Lower lobe of right lung (tissue), 2 donors: ENCODE measurements at regions not wholly inside any gene's neighbourhood (a gene's known extent, or its start where the extent isn't known, plus 50 kb on each side); places are given as distances from the start of the nearest gene placed in this dataset.

ENCODE experiments used
- ATAC-seq, 2 donors: fragments of 200-7000 bp; cut with Tn5 transposase; one replicate each; pipeline ENCODE4 v1.9.1; 2020 to 2022; ENCODE audit warnings: mild to moderate bottlenecking in 2 of 2, moderate library complexity in 2 of 2
- DNase-seq: peaks from one replicate; pipeline ENCODE4 v3.0.0-alpha.2; 2020
- H3K27ac ChIP-seq: fragments of 200-600 bp; one replicate; pipeline ENCODE4 v1.8.0; 2022
- H3K27me3 ChIP-seq: fragments of 200-600 bp; one replicate; pipeline ENCODE4 v1.8.0; 2022; ENCODE audit warnings: low read depth
- H3K36me3 ChIP-seq: fragments of 200-600 bp; one replicate; pipeline ENCODE4 v1.8.0; 2022; ENCODE audit warnings: mild to moderate bottlenecking
- H3K4me1 ChIP-seq: fragments of 200-600 bp; one replicate; pipeline ENCODE4 v1.8.0; 2022
- H3K4me3 ChIP-seq: fragments of 200-600 bp; one replicate; pipeline ENCODE4 v1.8.0; 2022; ENCODE audit warnings: mild to moderate bottlenecking
- H3K9me3 ChIP-seq: fragments of 200-600 bp; one replicate; pipeline ENCODE4 v1.8.0; 2022
- intact Hi-C: fragments of 100-400 bp; cut with DNase I; formaldehyde crosslinking; loops from one replicate; pipeline ENCODE4 v1.11.0; 2022
- TF ChIP-seq, protein P1 (sequence below): fragments of 200-600 bp; IDR thresholded peaks from one replicate; pipeline ENCODE4 v1.8.0; 2022; ENCODE audit warnings: antibody characterized with exemption, mild to moderate bottlenecking
- donor health status: DM: no; HTN: yes; CAD: no; lungs with severe emphysema.

- TF ChIP-seq, protein P1, sequence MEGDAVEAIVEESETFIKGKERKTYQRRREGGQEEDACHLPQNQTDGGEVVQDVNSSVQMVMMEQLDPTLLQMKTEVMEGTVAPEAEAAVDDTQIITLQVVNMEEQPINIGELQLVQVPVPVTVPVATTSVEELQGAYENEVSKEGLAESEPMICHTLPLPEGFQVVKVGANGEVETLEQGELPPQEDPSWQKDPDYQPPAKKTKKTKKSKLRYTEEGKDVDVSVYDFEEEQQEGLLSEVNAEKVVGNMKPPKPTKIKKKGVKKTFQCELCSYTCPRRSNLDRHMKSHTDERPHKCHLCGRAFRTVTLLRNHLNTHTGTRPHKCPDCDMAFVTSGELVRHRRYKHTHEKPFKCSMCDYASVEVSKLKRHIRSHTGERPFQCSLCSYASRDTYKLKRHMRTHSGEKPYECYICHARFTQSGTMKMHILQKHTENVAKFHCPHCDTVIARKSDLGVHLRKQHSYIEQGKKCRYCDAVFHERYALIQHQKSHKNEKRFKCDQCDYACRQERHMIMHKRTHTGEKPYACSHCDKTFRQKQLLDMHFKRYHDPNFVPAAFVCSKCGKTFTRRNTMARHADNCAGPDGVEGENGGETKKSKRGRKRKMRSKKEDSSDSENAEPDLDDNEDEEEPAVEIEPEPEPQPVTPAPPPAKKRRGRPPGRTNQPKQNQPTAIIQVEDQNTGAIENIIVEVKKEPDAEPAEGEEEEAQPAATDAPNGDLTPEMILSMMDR = no peak
- Histone ChIP-seq H3K27ac (no peak overlapping the region), H3K4me1 (peaks cover 38% of the 10 kb centered on the region), H3K36me3 (no peaks in the 10 kb centered on the region), H3K4me3 (no peak overlapping the region), H3K27me3 (no peaks in the 10 kb centered on the region), H3K9me3 (no peaks in the 10 kb centered on the region)
- intact Hi-C loops = no loop called here
- ATAC-seq = no peak
- DNase-seq = no peak
These were observed 247.8 kb downstream of the FAM43A start for GRCh38 chr3:194933465-194933864.

DNA sequence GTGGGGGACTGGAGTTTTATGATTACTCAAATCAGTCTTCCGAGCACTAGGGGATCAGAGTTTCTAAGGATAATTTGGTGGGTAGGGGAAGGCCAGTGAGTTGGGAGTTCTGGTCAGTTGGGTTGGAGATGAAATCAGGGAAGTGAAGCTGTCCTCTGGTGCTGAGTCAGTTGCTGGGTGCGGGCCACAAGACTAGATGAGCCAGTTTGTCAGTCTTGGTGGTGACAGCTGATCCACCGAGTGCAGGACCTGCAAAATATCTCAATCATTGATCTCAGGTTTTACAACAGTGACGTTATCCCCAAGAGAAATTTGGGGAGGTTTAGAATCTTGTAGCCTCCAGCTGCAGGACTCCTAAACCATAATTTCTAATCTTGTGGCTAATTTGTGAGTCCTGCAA lies 249.4 kb downstream of the FAM43A start:
- TF ChIP-seq, protein P1 = no peak
- Histone ChIP-seq H3K4me3 (no peak overlapping the region), H3K4me1 (peaks cover 22% of the 10 kb centered on the region), H3K27me3 (no peaks in the 10 kb centered on the region), H3K9me3 (no peaks in the 10 kb centered on the region), H3K36me3 (no peaks in the 10 kb centered on the region), H3K27ac (no peak overlapping the region)
- intact Hi-C loops = no loop called here
- no peak for DNase-seq
- ATAC-seq = no peak

DNA sequence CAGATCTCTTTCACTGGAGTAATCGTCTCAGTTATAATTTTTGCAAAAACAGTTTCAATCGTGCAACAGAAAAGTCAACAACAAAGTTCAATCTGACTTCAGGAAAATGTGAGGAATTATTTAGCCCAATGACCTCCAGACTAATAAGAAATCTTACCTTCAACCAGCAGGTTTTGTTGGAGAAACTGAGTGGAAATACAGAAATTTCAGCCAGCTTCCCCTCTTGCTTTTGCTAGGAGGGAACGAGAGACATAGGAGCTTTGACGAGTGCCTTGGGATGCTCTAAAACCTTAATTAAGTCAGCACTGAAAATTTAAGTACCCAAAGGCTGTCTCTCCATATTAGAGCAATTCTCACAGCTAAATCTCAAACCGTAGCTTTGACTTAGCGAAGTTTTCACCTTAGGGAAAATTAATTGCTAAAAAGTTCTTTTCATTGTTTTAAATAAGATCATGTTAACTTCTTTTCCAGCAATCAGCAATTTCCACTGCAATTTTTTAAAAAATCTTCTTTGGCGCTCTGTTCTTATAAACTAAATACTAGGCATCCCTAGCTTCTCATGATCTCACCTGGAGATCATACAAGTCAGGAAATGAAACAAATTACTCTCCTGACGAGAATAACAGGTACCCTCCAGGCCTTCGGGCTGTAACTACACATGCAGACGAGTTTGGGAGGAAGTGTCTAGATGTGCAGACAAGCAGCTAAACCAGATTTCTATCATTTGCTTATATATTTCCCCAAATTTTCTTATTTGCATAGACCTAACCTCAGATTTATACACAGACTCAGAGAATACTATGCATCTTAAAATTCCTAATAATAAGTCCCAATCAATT lies 250.2 kb downstream of the FAM43A start:
- TF ChIP-seq, protein P1 = no peak
- intact Hi-C loops = no loop called here
- H3K4me3 ChIP-seq = no peak overlapping the region
- ATAC-seq (no peak), DNase-seq (no peak)
- no peaks in the 10 kb centered on the region for H3K27me3 ChIP-seq
- H3K4me1 ChIP-seq = peaks cover 14% of the 10 kb centered on the region
- no peaks in the 10 kb centered on the region for H3K36me3 ChIP-seq
- no peaks in the 10 kb centered on the region for H3K9me3 ChIP-seq
- no peak overlapping the region for H3K27ac ChIP-seq

DNA sequence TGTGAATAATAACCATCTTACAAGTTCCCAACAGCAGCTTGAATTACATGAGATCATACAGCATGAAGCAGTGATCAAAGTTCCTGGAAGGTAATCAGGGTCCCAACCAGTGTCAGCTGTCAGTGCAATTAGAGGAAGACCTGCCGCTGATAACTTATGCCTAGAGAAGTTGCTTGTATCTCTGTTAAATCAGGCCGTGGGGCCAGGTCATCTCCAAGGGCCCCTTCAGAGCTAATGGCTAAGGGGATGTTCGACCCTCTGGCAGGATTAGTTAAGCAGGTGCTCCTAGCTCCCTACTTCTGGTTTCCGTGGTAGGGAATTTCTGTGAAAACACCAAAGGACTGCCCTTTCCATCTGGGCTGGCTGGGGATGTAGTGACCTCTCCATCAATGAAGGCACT lies 251.0 kb downstream of the FAM43A start:
- H3K27ac ChIP-seq = no peak overlapping the region
- intact Hi-C loops = no loop called here
- H3K4me3 ChIP-seq = no peak overlapping the region
- DNase-seq (no peak), ATAC-seq (no peak)
- H3K4me1 ChIP-seq = peaks cover 6% of the 10 kb centered on the region
- no peaks in the 10 kb centered on the region for H3K36me3 ChIP-seq
- no peaks in the 10 kb centered on the region for H3K9me3 ChIP-seq
- TF ChIP-seq, protein P1 = no peak
- no peaks in the 10 kb centered on the region for H3K27me3 ChIP-seq

GRCh38 chr3:194937144-194937543 lies 251.5 kb downstream of the FAM43A start:
- Histone ChIP-seq H3K36me3 (no peaks in the 10 kb centered on the region), H3K27ac (no peak overlapping the region), H3K4me1 (peaks cover 2% of the 10 kb centered on the region), H3K9me3 (no peaks in the 10 kb centered on the region), H3K27me3 (no peaks in the 10 kb centered on the region), H3K4me3 (no peak overlapping the region)
- DNase-seq = no peak
- intact Hi-C loops = no loop called here
- TF ChIP-seq, protein P1 = no peak
- ATAC-seq = no peak
